CD4-positive, alpha-beta T cell treated with Interleukin-6 at 100 ng/mL for 8 hours (primary cell): ENCODE measurements at regions not wholly inside any gene's neighbourhood (a gene's known extent, or its start where the extent isn't known, plus 50 kb on each side); places are given as distances from the start of the nearest gene placed in this dataset.

Experiments used
- DNase-seq: peaks from one replicate; pipeline ENCODE4 v3.0.0-alpha.2; 2020; ENCODE audit warnings: mixed read lengths, low spot score

DNA sequence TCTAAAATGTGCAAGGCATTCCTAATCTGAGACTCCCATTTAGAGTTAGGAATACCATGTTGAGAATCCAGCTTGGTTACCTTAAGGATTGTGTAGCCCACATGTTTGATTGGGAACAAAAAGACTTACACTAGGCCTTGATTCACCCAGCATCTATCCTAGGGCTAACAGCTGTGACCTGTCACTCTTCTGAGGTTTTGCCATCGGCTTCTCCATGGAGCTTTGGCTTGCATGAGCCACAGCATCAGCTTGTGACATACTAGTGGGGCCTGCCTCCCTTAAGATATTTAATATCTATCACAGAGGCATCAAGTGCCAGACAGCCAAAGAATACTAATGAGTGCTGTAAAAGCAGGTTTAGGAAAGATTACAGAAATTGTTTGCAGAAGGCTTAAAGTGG lies 241.3 kb upstream of the UBE2E3 start:
- DNase-seq, result no peak

DNA sequence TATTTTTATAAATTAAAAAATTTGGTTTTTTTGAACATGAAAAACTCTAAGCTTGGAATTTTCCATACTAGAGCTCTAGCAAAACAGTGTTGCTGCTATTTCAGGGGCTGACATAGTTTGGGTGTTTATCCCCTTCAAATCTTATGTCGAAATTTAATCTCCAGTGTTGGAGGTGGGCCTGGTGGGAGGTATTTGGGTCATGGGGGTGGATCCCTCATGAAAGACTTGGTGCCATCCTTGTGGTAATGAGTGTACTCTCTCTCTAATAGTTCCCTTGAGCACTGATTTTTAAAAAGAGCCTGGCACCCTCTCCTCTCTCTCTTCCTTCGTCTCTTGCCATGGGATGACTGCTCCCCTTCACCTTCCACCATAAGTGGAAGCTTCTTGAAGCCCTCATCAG lies 244.6 kb upstream of the UBE2E3 start:
- DNase-seq, result no peak

DNA sequence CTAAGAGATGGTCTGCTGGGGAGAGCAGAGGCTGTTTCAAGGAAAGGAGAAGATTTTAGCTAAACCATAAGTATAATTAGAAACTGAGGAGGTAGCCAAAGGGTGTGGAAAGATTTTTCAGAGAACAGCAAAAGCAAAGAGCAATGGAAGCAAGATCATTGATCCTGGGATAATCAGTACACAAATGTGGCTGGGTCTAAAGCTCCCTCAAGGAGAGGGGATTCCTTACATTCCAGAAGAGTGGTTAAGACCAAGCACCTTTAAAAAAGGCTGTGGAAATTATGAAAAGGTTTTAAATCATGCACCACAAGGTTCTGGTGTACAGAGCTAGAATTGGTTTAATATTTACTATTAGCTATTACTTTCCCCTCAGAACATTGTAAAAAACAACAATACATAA lies 246.0 kb upstream of the UBE2E3 start:
- no peak for DNase-seq

DNA sequence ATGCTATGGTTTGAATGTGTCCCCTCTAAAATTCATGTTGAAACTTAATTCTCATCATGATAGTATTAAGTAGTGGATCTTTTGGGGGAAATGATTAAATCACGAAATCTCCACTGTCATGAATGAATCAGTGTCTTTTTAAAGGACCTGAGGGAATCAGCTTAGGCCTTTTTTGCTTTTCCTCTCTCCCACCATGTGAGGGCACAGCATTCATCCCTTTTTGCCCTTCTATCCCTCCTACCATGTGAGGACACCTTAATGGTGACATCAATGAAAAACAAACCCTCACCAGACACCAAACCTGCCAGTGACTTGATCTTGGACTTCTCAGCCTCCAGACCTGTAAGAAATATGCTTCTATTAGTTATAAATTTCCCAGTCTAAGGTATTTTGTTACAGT lies 247.1 kb upstream of the UBE2E3 start:
- DNase-seq, result no peak

DNA sequence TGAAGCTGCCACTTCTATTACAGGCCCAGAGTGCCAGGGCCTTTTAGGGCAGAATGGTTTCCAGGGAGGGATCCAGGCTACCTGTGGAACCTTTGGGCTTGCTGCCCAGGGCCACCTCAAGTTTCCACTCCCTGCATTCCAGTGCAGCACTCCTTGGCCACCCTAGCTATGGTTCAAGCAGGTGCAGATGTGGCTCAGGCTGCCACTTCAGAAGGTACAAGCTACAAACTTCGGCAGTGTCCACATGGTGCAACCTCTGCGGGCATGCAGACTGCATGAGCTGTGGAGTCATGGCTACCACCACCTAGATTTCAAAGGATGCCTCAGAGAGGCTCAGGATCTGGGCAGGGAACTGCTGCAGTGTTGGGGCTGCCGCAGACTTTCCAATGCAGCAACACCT lies 248.1 kb upstream of the UBE2E3 start:
- no peak for DNase-seq

DNA sequence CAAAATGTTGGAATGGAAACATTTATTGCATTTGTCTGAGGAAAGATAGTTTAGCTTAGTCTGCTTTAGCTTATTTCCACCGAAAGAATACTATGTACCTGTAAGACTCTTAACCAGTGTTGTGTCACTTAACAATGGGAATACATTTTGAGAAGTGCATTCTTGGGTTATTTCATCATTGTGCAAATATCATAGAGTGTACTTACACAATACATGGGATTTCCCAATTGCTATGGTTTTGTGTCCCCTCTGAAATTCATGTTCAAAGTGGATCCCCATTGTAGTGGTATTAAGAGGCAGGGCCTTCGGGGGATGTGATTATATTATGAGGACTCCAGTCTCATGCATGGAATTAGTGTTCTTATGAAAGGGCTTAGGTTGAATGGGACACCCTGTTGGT lies 249.4 kb upstream of the UBE2E3 start:
- DNase-seq, result no peak

DNA sequence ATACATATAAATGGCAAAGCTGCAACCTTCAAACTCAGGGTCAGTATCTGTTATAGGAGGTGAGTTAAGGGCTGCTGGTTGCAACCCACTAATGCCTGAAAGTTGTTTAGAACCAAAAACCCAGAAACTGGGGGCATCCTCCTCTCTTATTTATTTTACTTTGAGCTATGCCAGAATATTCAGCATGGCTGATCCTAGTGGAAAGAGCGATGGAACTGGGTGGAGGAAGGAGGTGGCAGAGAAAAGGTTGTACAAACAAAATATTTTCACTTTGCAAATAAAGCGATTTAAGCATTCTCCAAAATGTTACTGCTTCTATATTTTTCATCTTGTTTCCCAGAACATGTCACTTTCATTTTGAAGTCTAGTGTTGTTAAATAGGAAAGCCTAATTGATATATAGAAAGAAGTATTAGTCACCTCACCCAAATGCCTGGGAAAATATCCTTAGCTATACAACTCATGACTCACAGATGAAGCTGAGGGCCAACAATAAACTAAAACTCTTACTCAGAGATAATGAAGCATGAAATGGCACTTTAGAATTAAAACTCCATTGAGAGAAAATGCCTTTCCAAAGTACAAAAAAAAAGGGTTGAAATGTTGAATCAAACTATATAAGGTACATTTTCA lies 251.4 kb upstream of the UBE2E3 start:
- no peak for DNase-seq

DNA sequence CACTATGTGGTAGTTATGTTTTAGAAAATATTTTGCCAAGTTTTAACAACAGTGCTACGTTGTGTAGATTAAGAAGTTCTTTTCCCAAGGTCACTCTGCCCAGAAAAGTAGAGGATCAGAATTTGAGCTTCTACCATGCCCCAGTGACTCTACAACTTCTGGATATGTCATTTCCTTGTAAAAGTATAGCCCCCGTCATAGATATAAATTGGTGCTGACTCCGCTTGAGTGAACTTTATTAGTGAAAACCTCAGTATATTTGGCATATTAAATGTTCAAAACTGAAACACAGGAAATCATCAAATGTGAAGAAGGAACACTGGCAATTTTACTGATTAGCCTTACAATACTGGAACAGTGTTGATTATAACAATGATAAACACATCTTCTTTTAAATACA lies 256.7 kb upstream of the UBE2E3 start:
- DNase-seq, result no peak

DNA sequence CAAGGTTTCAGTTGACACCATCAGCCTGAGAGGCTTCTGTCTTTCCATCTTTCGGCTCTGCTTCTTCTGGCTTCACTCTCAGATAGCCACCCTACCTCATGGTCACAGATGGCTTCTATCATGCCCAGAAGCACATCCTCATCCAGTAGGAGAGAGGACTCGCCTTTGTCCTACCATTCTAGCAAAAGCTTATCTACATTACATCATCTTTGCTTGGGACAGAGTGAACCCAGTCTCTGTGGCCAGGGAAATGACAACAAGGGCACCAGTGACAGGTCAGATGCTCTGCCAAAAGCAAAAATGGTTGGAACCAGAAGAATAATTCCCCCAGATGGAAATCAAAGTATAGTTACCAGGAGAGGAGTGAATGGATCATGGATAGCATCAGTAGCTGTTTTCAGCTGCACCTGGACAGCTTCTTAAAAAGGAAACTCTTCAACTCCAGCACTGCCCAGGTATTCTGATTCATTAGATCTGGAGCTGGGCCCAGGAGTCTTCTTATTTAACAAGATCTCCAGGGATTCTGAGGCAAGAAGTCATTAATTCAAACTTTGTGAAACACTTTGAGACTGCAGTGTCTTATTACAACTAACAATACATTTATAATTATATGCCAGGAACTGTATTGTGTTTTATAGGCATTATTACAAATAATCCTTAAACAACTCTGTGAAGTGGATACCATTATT lies 257.7 kb upstream of the UBE2E3 start:
- DNase-seq, result no peak

DNA sequence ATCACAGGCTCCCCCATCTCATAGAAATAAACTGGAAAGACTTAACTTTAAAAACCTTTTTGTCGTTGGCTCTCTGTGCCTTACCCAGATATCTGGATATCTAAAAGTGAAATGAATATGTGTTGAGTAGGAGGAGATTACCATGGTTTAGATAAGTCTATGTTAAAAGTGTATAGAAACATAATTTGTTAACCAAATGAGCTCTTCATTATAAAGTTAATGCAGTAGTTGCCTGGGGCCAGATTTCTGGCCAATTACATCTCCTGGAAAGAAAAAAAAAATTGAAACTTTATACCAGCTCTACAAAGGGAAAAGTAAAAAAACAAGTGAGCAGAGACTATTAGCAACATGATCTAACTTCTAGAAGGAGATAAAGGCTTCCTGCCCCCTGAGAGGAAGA lies 259.6 kb upstream of the UBE2E3 start:
- no peak for DNase-seq

DNA sequence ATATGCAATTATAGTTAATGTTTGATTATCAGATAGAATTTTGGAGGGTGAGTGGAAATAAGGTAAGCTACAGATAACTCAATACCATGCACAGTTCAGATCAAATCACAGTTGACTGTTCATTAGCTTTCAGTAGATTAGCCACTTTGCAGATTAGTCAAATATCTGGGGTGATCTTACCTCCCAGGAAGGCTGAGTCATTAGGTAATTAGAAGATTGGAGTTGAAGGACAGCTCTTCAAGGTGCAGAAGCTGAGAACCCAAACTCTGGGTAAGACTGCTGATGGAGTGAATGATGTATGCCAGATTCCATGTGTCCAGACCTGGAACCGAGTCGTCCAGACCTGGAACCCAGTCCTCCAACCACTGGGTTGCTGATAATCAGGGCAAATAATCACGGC lies 262.8 kb upstream of the UBE2E3 start:
- no peak for DNase-seq

DNA sequence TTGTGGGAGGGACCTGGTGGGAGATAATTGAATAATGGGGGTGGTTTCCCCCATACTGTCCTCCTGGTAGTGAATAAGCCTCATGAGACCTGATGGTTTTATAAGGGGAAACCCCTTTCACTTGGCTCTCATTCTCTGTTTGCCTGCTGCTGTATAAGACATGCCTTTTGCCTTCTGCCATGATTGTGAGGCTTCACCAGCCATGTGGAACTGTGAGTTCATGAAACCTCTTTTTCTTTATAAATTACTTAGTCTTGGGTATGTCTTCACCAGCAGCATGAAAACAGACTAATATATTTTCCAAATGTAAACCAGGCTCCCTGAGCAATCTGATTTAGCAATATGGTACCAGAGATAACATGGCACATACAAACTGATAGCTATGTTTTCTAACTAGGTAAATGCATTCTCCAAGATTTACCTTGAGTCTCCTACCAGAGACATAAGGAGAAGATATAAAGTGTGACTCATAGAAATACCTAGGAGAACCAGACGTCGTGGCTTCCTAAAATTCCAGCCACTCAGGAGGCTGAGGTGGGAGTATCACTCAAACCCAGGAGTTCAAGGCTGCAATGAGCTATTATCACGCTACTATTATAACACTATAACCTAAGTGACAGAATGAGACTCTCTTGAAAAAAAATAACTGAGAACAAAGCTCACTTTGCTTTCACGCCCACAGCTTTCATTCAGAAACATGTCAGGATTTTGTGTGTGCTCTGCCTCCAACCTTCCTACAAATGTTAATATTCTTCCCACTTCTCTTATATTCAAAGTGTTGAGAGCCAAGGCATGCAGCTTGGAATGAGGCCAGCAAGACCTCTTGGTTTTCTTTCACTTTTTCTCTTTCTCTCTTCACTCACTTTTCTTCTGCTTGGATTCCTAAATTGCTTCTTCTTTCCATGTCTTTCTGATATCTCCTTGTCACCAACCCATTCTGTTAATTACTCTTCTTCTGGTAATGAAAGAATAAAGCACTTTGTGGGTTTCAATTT lies 263.9 kb upstream of the UBE2E3 start:
- DNase-seq, result no peak

DNA sequence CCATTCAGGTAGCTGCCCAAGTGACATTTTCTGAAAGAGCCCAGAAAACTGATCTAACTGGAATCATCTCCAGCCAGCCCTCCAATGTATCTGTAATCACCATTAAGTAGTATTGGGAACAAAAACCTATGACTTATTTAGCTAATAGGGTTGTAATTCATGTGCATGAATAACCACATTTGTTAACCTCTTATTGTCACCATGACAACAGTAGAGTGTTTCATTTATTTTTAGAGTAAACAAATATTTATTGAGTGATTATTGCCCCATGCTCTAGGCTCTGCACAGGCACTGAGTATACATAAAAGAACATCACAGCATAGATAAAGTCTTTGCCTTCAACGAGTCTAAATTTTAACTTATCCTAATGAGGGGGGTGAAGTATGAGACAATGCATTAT lies 265.4 kb upstream of the UBE2E3 start:
- no peak for DNase-seq

DNA sequence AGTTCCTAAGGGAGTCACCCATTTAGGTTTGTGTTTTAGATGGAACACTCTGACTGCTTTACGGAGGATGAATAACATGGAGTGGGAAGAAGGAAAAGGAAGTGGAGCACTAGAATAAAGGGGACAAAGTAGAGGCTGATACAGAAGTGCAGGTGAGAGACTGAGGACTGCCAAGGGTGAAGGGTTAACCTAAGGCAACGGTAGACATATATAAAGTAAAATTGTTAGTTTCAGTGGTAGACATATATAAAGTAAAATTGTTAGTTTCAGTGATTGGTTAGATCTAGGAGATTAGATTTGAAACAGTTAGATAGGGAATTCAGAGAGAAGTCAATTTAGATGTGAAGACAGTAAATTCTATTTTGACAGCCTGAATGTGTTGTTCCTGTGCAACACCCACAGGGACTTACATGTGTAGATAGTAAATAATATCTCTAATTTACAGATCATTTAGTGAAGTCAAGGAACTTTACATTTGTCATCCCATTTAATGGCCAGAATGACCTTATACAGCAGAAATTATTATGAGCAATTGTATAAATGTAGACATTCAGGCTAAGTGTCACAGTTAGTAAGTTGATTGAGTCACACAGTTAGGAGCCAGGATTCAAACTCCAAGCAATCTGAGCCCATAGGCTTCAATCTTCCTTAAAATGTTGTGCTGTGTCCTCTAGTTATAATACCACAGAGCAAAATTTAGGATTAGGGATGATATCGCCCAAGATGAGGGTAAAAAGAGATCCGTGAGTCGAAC lies 270.8 kb upstream of the UBE2E3 start:
- DNase-seq, result no peak

DNA sequence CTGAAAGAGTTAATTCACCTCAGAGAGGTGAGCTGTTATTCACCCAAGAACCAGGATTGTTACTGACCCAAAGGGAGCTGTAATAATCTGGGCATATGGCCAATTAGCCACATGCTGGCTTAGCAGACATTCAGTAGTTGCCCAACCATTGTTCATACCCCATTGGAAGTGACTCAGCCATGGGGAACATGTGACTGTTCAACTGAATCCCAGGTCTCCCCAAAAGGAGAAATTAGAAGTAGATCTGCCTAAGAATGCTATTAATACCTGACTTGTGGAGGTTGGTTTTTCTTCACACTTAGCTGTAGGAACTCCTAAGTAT lies 272.6 kb upstream of the UBE2E3 start:
- DNase-seq, result no peak

DNA sequence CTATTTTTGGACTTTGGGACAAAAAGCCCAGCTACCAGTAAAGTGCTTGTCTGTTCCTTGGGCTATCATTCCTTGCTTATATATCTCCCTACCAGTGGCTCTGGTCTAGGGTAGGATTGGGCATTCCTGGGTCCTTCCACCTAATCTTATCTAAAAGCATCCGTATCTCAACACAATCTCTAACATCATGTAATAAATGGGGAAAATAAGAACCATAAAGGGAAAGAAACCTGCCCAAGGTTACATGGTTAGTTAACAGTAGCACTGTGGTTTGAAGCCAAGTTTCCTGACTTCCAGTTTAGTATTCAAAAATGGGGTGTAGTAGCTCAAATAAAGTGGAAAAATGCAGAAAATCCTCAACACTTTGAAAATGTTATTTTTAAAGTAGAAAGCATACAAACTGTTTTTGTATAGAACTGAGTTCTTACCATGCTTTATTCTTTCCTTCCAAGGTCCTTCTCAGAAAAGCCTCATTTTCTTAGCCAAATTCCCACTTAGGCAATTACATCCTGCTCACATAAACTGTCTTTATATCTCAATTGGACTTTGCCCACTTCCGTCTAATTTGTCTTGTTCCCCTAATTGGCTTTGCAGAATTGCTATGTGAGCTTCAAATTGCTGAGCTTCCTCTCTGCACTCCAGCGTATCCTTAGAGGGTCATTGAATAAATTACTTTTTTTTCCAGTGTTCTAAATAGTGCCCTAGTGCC lies 273.1 kb upstream of the UBE2E3 start:
- DNase-seq, result no peak

DNA sequence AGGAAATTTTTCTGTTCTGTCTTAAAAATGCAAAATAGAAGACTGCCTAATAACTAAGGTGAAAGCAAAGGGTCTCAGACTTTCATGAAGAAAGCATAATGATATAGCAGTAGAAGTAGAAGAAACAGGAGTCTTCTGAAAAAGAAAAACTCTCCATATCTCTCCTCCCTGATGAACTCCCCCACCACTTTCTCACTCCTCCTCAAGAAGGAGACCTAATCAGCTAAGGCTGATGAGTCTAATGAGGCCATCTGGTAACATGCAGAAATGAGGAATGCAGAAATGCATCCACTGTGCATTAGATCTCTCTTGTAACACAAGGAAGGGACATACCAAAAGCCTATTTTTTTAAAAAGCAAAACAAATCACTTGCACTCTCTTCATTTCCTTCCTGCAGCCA lies 273.7 kb upstream of the UBE2E3 start:
- no peak for DNase-seq

DNA sequence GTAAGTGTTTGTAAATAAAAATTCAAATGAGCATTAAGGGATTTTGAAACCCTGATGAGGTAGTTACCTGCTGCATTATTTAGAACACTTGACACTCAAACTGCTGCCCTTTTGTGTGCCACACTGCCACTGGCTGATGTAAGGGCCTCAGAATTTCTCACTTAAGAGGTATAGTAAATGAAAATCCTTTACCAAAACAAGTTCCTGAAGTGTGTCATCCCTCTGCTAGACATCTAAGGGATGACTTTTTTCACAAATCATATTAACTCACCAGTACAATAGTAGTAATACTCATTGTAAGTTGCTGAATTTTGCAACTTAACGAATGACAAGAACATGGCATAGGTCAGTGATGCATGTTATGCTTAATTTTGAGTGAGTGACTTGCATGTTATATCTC lies 274.9 kb upstream of the UBE2E3 start:
- DNase-seq, result no peak

DNA sequence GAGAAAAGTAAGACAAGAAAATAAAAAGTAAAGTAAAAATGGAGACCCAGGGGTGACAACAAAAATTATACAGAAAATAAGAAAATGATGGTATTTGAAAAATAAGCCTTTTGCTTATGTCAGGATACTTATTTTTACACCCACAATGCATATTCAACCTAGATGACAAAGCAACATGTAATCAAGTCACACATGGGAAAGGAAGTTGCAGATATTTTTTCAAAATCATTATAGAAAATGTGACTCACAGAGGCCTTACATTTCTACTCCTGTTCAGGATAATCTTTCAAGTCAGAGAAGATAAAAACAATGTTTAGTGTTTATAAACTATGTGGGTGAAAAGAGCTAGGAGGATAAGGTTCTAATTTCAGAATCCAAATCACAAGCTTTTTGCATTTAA lies 275.3 kb upstream of the UBE2E3 start:
- no peak for DNase-seq

DNA sequence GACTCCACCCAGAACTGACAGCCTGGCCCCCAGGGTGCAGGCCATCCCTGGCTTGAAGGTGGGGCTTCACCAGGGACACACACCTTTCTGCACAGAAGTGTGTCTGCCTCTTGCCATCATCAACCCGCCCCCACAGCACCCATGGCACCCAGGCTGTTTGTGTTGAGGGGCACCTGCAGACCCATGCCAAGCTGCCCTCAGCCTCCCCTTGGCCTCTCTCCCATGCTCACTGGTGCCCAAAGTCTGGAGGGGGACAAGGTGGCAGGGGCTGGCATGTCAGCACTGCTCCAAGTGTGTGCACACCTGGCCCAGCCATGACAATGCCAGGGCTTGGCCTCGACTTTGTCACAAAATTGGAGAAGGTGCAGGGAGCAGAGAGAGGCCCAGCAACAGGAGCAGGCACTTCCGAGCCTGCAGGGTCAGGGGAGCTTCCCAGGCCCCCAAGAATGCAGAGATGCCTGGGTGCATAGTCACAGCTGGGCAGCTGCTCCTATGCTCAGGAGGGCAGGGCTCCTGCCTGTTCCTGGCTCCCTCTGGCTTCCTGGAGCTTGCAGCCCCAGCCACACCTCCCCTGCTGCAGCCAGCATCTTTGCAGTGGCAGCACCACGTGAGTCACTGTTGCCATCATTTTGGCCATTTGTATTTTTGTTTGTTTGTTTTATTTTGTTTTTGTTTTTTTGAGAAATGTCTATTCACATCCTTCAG lies 280.6 kb upstream of the UBE2E3 start:
- DNase-seq, result no peak

DNA sequence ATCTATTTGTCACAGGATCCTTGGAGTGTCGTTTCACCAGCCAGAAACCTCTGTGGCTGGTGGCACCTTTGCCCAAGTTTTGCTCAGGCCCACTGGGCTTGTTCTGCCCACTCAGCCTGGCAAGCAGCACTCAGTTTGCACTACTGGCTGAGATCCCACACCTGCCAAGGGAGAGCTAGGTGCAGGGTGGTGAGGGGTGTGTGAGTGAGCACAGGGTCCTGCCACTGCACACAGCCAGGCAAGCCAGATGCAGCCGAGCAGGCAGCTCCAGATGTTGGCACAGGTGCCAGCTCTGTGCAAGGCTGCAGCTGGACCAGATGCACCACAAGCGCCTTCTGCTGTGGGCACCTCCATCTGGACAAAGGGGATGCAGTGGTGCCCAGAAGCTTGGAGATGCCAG lies 281.7 kb upstream of the UBE2E3 start:
- DNase-seq, result no peak
